Esophagus muscularis mucosa (tissue), 4 donors: ENCODE measurements at regions not wholly inside any gene's neighbourhood (a gene's known extent, or its start where the extent isn't known, plus 50 kb on each side); places are given as distances from the start of the nearest gene placed in this dataset.

Experiments used
- CTCF ChIP-seq, 3 experiments: fragments of 200-600 bp in 2 of 3; fragments of 450-650 bp in 1 of 3; sonication (generic) in 2 of 3; IDR thresholded peaks; one replicate each; pipeline ENCODE4 v1.5.1; 2017 to 2019; ENCODE audit warnings: antibody characterized with exemption in 3 of 3, mild to moderate bottlenecking in 2 of 3, moderate library complexity in 1 of 3
- EP300 ChIP-seq: sonication (generic); formaldehyde crosslinking; IDR thresholded peaks from one replicate; pipeline ENCODE4 v1.6.1; 2017; ENCODE audit warnings: antibody characterized with exemption
- POLR2A ChIP-seq: fragments of 450-650 bp; IDR thresholded peaks from one replicate; pipeline ENCODE4 v1.6.1; 2017; ENCODE audit warnings: antibody characterized with exemption, moderate library complexity, mild to moderate bottlenecking, low read depth
- POLR2AphosphoS5 ChIP-seq, 2 donors: sonication (generic); formaldehyde crosslinking; IDR thresholded peaks; one replicate each; pipeline ENCODE4 v1.6.1; 2017; ENCODE audit warnings: antibody characterized with exemption in 2 of 2

- no peak for TF ChIP-seq EP300
- no peak for TF ChIP-seq POLR2A
- no peak for TF ChIP-seq CTCF (IDR thresholded peaks at IDR 0.05)
- TF ChIP-seq POLR2AphosphoS5 (IDR thresholded peaks at IDR 0.05) = no peak
Measured at GRCh38 chr7:156515911-156516790, 124.4 kb upstream of the RNF32 start.
